ENCODE measurements at regions not wholly inside any gene's neighbourhood (a gene's known extent, or its start where the extent isn't known, plus 50 kb on each side); places are given as distances from the start of the nearest gene placed in this dataset.

DNA sequence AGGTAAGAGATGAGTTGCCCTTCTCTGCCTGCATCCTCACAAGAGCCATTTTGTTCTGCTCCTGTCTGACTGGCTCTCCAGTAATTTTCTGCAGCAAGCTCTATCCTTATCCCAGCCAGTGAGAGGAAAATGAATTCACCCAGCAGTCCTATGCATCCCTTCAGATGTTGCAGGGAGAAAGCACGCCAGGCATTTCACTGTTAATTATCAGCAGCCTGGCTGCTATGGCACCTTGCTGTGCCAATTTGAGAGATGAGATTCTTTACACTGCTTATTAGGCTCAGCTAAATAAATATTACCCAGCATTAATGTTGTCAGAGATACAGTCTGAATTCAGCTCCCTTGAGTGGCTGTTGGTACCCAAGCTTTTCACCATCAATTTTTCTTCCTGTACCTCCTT is 61.1 kb upstream of the SNAP25 start:
- no peak for DNase-seq (ENCODE audit: low read depth in 2 of 2)
- no peak overlapping the region for H3K27ac ChIP-seq (ENCODE audit: insufficient read depth, low read length)
- H3K9ac ChIP-seq (ENCODE audit: insufficient read depth, low read length) = no peak overlapping the region
- H3K4me3 ChIP-seq (replicated peaks in 1 of 4; ENCODE audit: control extremely low read depth in 1 of 4, insufficient read depth in 1 of 4, low read depth in 3 of 4, low read length in 4 of 4) = no peak overlapping the region
- H3K4me1 ChIP-seq (ENCODE audit: control insufficient read depth, extremely low read depth, insufficient read depth, low read length) = no peaks in the 10 kb centered on the region
- H3K36me3 ChIP-seq (ENCODE audit: control insufficient read depth, insufficient read depth, low read length) = no peaks in the 10 kb centered on the region
- no peaks in the 10 kb centered on the region for H3K27me3 ChIP-seq (ENCODE audit: control insufficient read depth, insufficient read depth, low read length)
- no peak overlapping the region for H3K4me2 ChIP-seq (ENCODE audit: extremely low read depth, insufficient read depth, low read length)
- H2AFZ ChIP-seq (ENCODE audit: low read length) = no peak overlapping the region
- H3K79me2 ChIP-seq (ENCODE audit: control insufficient read depth, insufficient read depth, low read length) = no peaks in the 10 kb centered on the region
- H3K9me3 ChIP-seq (ENCODE audit: control insufficient read depth, insufficient read depth, low read depth, low read length) = no peaks in the 10 kb centered on the region
- no peaks in the 10 kb centered on the region for H4K20me1 ChIP-seq (ENCODE audit: control insufficient read depth, extremely low read depth, insufficient read depth, low read length)
- TF ChIP-seq, protein P1, sequence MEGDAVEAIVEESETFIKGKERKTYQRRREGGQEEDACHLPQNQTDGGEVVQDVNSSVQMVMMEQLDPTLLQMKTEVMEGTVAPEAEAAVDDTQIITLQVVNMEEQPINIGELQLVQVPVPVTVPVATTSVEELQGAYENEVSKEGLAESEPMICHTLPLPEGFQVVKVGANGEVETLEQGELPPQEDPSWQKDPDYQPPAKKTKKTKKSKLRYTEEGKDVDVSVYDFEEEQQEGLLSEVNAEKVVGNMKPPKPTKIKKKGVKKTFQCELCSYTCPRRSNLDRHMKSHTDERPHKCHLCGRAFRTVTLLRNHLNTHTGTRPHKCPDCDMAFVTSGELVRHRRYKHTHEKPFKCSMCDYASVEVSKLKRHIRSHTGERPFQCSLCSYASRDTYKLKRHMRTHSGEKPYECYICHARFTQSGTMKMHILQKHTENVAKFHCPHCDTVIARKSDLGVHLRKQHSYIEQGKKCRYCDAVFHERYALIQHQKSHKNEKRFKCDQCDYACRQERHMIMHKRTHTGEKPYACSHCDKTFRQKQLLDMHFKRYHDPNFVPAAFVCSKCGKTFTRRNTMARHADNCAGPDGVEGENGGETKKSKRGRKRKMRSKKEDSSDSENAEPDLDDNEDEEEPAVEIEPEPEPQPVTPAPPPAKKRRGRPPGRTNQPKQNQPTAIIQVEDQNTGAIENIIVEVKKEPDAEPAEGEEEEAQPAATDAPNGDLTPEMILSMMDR (conservative IDR thresholded peaks at IDR 0.05 in 1 of 2, IDR thresholded peaks at IDR 0.05 in 1 of 2; ENCODE audit: low read depth in 1 of 2, low read length in 2 of 2) = no peak
- no peak for TF ChIP-seq EZH2 (IDR thresholded peaks at IDR 0.05; ENCODE audit: low read length, missing control alignments)

DNA sequence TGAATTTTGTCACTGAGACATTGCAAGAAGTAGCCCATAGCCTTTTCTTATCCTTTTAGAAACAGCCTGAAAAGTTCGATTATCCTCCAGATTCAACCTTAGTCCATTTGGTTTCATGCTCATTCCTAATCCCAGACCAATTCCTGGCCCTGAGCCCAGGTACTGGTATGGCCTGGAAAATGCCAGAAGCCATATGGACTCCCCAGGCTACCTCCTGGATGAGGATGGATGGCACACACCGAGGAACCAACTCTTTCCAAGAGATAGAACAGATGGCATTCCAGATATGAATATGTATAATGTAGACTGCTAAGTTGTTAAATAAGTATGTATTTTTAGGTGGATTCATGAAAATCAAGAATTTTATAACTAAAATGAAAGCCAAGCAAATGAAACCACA is 51.6 kb upstream of the SNAP25 start:
- Histone ChIP-seq H3K9me3 (ENCODE audit: control insufficient read depth, insufficient read depth, low read depth, low read length) (no peaks in the 10 kb centered on the region), H3K36me3 (ENCODE audit: control insufficient read depth, insufficient read depth, low read length) (no peaks in the 10 kb centered on the region), H3K9ac (ENCODE audit: insufficient read depth, low read length) (no peak overlapping the region), H3K4me2 (ENCODE audit: extremely low read depth, insufficient read depth, low read length) (no peak overlapping the region), H2AFZ (ENCODE audit: low read length) (no peak overlapping the region), H3K4me1 (ENCODE audit: control insufficient read depth, extremely low read depth, insufficient read depth, low read length) (peaks cover 2% of the 10 kb centered on the region), H3K79me2 (ENCODE audit: control insufficient read depth, insufficient read depth, low read length) (no peaks in the 10 kb centered on the region), H3K27me3 (ENCODE audit: control insufficient read depth, insufficient read depth, low read length) (peaks cover 4% of the 10 kb centered on the region), H3K4me3 (replicated peaks in 1 of 4; ENCODE audit: control extremely low read depth in 1 of 4, insufficient read depth in 1 of 4, low read depth in 3 of 4, low read length in 4 of 4) (no peak overlapping the region), H4K20me1 (ENCODE audit: control insufficient read depth, extremely low read depth, insufficient read depth, low read length) (no peaks in the 10 kb centered on the region), H3K27ac (ENCODE audit: insufficient read depth, low read length) (no peak overlapping the region)
- TF ChIP-seq, protein P1 (conservative IDR thresholded peaks at IDR 0.05 in 1 of 2, IDR thresholded peaks at IDR 0.05 in 1 of 2; ENCODE audit: low read depth in 1 of 2, low read length in 2 of 2) = no peak
- DNase-seq (ENCODE audit: low read depth in 2 of 2) = no peak

DNA sequence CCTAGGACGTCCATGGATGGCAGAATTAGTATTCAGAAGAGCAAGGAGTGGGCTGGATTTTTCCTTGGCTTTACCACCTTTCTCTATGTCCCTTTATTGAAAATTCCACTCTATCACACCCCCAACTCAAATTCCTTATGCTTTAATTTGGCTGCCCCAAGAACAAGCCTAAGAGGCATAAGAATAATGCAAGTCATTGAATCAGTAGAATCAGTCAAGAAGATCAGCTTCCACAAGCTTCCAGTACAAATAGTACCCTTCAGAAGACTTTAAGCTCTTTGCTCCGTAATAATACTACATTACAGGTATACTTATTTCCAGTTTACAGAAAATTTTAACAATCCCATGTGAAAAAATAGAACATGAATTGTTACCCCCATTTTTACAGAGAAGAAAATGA is 51.0 kb upstream of the SNAP25 start:
- H3K9ac ChIP-seq (ENCODE audit: insufficient read depth, low read length) = no peak overlapping the region
- H3K9me3 ChIP-seq (ENCODE audit: control insufficient read depth, insufficient read depth, low read depth, low read length) = no peaks in the 10 kb centered on the region
- no peak overlapping the region for H3K4me2 ChIP-seq (ENCODE audit: extremely low read depth, insufficient read depth, low read length)
- H2AFZ ChIP-seq (ENCODE audit: low read length) = no peak overlapping the region
- DNase-seq (ENCODE audit: low read depth in 2 of 2) = no peak
- H3K27ac ChIP-seq (ENCODE audit: insufficient read depth, low read length) = no peak overlapping the region
- TF ChIP-seq EZH2 (IDR thresholded peaks at IDR 0.05; ENCODE audit: low read length, missing control alignments) = no peak
- TF ChIP-seq, protein P1 (conservative IDR thresholded peaks at IDR 0.05 in 1 of 2, IDR thresholded peaks at IDR 0.05 in 1 of 2; ENCODE audit: low read depth in 1 of 2, low read length in 2 of 2) = no peak
- H3K36me3 ChIP-seq (ENCODE audit: control insufficient read depth, insufficient read depth, low read length) = no peaks in the 10 kb centered on the region
- H3K4me3 ChIP-seq (replicated peaks in 1 of 4; ENCODE audit: control extremely low read depth in 1 of 4, insufficient read depth in 1 of 4, low read depth in 3 of 4, low read length in 4 of 4) = no peak overlapping the region
- H3K4me1 ChIP-seq (ENCODE audit: control insufficient read depth, extremely low read depth, insufficient read depth, low read length) = peaks cover 2% of the 10 kb centered on the region
- H3K27me3 ChIP-seq (ENCODE audit: control insufficient read depth, insufficient read depth, low read length) = peaks cover 4% of the 10 kb centered on the region
- H4K20me1 ChIP-seq (ENCODE audit: control insufficient read depth, extremely low read depth, insufficient read depth, low read length) = no peaks in the 10 kb centered on the region
- no peaks in the 10 kb centered on the region for H3K79me2 ChIP-seq (ENCODE audit: control insufficient read depth, insufficient read depth, low read length)
